HG02588 (cell line): ENCODE measurements at regions not wholly inside any gene's neighbourhood (a gene's known extent, or its start where the extent isn't known, plus 50 kb on each side); places are given as distances from the start of the nearest gene placed in this dataset.
A peak's percentile ranks its signal among the peaks of the same experiment; 100 is the strongest.
"Not testable (repeated sequence)": the region's sequence is repeated elsewhere in the genome, so short reads cannot be mapped to it uniquely, and the experiment has no call there.

Source experiments
- ATAC-seq: cut with Tn5 transposase; IDR thresholded peaks from one replicate; pipeline ENCODE4 v1.9.1; 2021; ENCODE audit warnings: mild to moderate bottlenecking, moderate library complexity; ENCODE audit not compliant: unreplicated experiment

- not testable (repeated sequence) for ATAC-seq
Observed at GRCh38 chr15:31647337-31647826, 320.7 kb downstream of the KLF13 start.

DNA sequence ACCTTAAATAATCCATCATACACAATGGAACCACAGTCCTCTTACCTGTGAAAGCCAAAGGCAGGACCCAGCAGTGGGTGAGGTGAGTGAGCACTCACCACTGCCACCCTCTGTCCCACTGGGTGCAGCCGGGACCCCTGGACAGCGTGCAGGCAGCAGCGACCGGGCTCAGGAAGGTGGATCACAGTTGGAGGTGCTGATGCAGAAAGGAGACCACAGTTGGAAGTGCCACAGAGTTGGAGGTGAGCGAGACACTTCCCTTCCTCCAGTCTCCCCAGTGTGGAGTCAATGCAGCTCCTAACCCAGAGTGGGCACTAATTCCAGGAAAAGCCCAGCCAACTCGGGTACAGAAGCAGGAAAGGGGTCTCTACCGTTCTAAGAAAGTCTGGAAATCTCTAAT lies 323.0 kb downstream of the KLF13 start:
- not testable (repeated sequence) for ATAC-seq

DNA sequence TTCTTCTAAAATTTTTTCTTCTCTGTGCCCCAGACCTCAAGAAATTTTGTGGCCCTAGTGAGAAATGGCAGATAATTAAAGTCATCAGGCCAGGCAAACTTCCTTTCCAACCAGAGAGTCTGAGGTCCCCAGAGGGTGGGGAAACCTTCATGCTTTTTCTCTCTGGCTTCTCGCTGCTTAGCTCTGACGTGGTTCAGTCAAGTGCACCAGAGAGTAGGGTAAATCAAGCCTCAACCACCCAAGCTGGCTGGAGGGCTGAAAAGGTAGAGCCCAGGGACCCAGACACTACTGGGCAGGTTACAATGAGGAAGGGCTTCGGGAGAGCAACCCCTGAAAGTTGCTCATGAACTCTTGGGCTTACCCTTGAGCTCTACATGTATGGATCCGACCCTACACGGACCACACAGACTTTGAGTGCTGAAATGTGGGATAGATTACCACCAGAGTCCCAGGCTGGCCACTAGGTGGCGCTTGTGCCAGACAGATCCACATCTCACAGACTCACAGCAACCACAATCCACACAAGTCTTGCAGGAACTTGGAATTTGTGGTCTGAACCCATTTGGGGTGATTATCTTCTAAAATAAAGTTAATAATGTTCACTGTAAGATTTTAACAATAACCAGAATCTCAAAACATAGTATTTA lies 323.5 kb downstream of the KLF13 start:
- not testable (repeated sequence) for ATAC-seq

DNA sequence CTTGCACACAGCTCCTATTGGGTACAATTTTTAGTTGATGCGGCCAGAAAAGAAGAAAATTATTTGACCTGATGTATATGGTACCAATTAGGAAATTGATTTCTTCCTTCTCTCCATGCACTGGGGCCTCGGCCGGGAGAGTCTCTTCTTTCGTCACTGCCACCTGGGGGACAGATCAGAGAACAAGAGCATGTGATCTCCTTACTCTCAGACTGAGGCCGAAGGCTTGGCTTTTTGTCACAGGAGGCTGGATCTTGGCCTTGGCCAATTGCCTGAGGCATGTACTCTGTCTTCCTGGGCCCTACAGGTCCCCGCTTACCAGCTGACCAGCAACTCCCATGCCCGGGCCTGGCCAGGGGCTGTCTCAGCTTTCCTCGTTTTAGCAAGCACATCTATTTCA lies 330.3 kb downstream of the KLF13 start:
- ATAC-seq, result not testable (repeated sequence)

DNA sequence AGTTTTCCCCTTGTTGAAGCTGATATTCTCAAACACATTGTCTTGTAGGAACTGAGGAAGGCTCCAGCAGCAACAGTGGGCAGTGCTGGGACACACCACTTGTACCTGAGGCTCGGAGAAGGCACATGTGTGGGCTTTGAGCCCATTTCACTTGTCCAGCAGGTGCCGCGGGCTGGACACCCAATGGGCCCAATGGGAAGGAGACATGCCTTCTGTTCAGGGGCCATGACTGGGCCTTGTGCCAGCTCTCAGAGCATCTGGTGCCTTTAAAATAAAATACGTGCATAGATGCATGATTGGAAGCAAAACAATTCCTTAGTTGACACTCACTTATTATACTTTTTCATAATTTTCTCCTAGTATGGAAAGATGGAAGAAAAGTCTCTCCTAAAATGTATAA lies 334.2 kb downstream of the KLF13 start:
- no peak for ATAC-seq

DNA sequence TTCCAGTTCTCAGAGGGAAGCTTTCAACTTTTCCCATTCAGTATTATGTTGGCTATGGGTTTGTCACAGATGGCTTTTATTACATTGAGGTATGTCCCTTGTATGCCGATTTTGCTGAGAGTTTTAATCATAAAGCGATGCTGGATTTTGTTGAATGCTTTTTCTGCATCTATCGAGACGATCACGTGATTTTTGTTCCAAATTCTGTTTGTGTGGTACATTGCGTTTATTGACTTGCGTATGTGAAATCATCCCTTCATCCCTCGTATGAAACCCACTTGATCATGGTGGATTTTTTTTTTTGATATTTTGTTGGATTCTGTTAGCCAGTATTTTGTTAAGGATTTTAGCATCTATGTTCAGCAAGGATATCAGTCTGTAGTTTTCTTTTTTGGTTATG lies 339.1 kb downstream of the KLF13 start:
- ATAC-seq, result not testable (repeated sequence)

- not testable (repeated sequence) for ATAC-seq
Observed at GRCh38 chr15:31669158-31669908, 342.7 kb downstream of the KLF13 start.

GRCh38 chr15:31673263-31673662 lies 346.6 kb downstream of the KLF13 start:
- not testable (repeated sequence) for ATAC-seq

GRCh38 chr15:31681529-31682259 lies 348.6 kb upstream of the CHRNA7 start:
- ATAC-seq, result not testable (repeated sequence)

- ATAC-seq, result not testable (repeated sequence)
Observed at GRCh38 chr15:31687088-31687487, 343.2 kb upstream of the CHRNA7 start.

- not testable (repeated sequence) for ATAC-seq
Observed at GRCh38 chr15:31696509-31696908, 333.8 kb upstream of the CHRNA7 start.

- not testable (repeated sequence) for ATAC-seq
Observed at GRCh38 chr15:31705076-31705678, 325.1 kb upstream of the CHRNA7 start.

- ATAC-seq, result peak; percentile 64
Observed at GRCh38 chr15:31707944-31708702, 322.2 kb upstream of the CHRNA7 start.

DNA sequence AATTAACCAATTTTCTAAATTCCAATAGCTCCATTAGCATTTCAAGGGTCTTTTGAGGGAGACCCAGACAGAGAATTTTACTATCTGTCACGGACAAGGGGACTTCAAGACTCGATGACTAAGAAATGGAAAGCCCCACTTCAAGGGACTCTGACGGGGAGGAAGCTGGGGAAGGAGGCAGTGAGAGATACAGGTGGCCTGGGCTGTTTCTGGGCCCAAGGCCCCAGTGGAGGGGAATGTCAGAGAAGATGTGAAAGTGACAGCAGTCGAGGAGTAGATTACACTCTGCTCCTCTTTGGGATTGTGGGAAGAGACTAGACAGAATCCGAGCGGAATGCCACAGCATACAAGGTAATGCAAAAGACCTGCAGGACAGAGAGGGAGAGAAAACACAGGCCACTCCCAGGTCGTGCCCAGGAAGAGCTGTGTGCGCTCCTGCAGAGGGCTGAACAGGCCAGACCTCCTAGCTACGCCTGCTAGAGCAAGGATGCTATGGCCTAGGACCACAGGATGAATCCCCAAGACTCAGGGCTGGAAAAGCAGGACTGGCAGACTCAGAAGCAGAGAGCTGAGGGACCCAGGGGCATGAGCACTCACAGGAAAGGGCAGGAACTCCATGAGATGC lies 321.5 kb upstream of the CHRNA7 start:
- peak; percentile 82 for ATAC-seq

- ATAC-seq, result not testable (repeated sequence)
Observed at GRCh38 chr15:31709479-31709878, 320.8 kb upstream of the CHRNA7 start.

- ATAC-seq, result not testable (repeated sequence)
Observed at GRCh38 chr15:31710806-31711205, 319.5 kb upstream of the CHRNA7 start.

DNA sequence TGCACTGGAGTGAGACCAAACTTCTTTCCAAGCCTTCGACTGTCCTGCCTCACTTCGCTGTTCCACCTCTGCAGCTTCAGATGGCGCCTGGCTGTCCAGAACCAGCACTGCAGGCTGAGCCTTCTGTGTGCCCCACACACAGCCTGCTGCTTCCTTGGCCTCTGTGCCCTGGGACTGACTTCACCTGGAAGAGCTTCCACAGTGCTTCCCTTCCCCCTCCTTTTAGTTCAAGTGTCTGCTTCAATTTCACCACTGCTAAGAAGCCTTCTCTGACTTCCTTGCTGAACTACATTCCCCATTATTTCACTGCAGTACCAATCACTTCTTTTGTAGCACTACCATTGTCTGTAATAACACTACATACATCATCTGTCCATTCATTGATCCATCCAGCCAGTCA lies 315.1 kb upstream of the CHRNA7 start:
- ATAC-seq, result not testable (repeated sequence)

GRCh38 chr15:31718625-31719024 lies 311.7 kb upstream of the CHRNA7 start:
- not testable (repeated sequence) for ATAC-seq

GRCh38 chr15:31719396-31720022 lies 310.8 kb upstream of the CHRNA7 start:
- not testable (repeated sequence) for ATAC-seq
